ENCODE measurements at regions not wholly inside any gene's neighbourhood (a gene's known extent, or its start where the extent isn't known, plus 50 kb on each side); places are given as distances from the start of the nearest gene placed in this dataset.
A peak's percentile ranks its signal among the peaks of the same experiment; 100 is the strongest.
"Not testable (repeated sequence)": the region's sequence is repeated elsewhere in the genome, so short reads cannot be mapped to it uniquely, and the experiment has no call there.

- no peak for DNase-seq (ENCODE audit: insufficient read length, low spot score)
- FAIRE-seq = no peak
- TF ChIP-seq PAX5 (IDR thresholded peaks at IDR 0.05; ENCODE audit: insufficient read depth, low read length, severe bottlenecking) (no peak), POLR2AphosphoS5 (IDR thresholded peaks at IDR 0.05; ENCODE audit: low read depth, low read length) (no peak)
Measured at GRCh38 chr17:63275318-63275970, 170.7 kb downstream of the CYB561 start.

DNA sequence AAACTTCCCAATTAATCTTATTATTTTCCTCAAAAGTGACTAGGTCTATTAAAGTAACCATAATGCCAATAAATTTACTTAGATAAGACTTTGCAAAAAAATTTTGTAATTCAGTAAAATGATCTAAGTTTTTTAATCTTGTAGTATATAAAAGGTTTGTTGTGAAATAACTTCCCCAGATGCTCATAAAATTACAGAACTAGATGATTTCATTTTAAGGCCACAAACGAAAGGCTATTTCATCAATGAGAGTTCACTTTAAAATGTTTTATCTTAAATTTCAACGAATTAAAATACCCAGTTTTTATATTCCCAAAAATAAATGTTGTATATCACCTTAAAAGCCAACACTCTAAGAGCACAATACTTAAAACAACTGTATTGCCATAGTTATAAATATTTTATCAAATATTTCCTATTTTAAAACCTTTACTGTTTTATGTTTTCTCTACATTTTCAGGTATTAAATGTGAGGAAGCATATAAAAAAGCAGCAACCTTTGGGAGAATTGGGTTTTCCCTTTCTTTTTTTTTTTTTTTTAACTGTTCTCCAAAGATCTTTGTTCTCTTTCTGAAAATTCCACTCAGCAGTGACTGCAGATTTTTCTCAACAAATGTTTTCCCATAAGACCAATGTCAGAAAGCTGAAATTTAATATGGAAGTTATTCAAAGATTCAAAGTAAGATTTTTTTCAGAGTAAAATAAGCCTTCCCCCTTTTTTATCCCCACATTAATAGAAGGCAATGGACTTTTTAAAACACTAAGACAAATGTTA, 169.9 kb downstream of the CYB561 start:
- no peak for TF ChIP-seq SPI1 (IDR thresholded peaks at IDR 0.05; ENCODE audit: low read depth, low read length)
- TF ChIP-seq POU2F2 (IDR thresholded peaks at IDR 0.05; ENCODE audit: low read depth, low read length) = no peak
- no peak for TF ChIP-seq POLR2AphosphoS5 (IDR thresholded peaks at IDR 0.05; ENCODE audit: low read depth, low read length)
- no peak for DNase-seq (ENCODE audit: insufficient read length, low spot score)
- FAIRE-seq = no peak

DNA sequence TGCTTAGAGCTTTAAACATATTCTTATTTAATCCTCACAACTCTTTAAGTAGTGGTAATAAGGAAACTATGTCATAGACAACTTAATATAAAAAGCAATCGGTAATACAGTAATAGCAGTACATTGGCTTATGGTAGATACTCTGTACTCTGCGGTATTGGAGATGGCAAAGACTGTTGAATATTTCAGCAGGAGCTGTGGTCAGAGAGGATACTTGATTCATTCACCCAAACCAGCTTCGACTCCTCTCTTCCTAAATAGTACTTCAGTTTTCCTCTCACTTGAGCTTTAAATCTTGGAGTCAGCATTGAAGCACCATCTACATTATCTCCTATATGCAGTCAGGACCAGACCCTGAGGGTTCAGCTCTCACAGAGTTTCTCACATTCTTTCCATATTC, 169.3 kb downstream of the CYB561 start:
- no peak for DNase-seq (ENCODE audit: insufficient read length, low spot score)
- no peak for FAIRE-seq
- no peak for TF ChIP-seq PAX5 (IDR thresholded peaks at IDR 0.05; ENCODE audit: insufficient read depth, low read length, severe bottlenecking)
- no peak for TF ChIP-seq POLR2A (IDR thresholded peaks at IDR 0.05; ENCODE audit: low read depth, low read length)
- TF ChIP-seq TAF1 (IDR thresholded peaks at IDR 0.05; ENCODE audit: low read depth, low read length) = no peak
- TF ChIP-seq POLR2AphosphoS5 (IDR thresholded peaks at IDR 0.05; ENCODE audit: low read depth, low read length) = no peak
- no peak for TF ChIP-seq SPI1 (IDR thresholded peaks at IDR 0.05; ENCODE audit: low read depth, low read length)
- no peak for TF ChIP-seq POU2F2 (IDR thresholded peaks at IDR 0.05; ENCODE audit: low read depth, low read length)

- DNase-seq (ENCODE audit: insufficient read length, low spot score) (no peak), FAIRE-seq (no peak)
- TF ChIP-seq POU2F2 (IDR thresholded peaks at IDR 0.05; ENCODE audit: low read depth, low read length) (no peak), TAF1 (IDR thresholded peaks at IDR 0.05; ENCODE audit: low read depth, low read length) (no peak), SPI1 (IDR thresholded peaks at IDR 0.05; ENCODE audit: low read depth, low read length) (no peak), POLR2AphosphoS5 (IDR thresholded peaks at IDR 0.05; ENCODE audit: low read depth, low read length) (no peak), POLR2A (IDR thresholded peaks at IDR 0.05; ENCODE audit: low read depth, low read length) (no peak), PAX5 (IDR thresholded peaks at IDR 0.05; ENCODE audit: insufficient read depth, low read length, severe bottlenecking) (no peak)
Measured at GRCh38 chr17:63277629-63278028, 168.5 kb downstream of the CYB561 start.

- DNase-seq (ENCODE audit: insufficient read length, low spot score) (no peak), FAIRE-seq (no peak)
- TF ChIP-seq POLR2A (IDR thresholded peaks at IDR 0.05; ENCODE audit: low read depth, low read length) (no peak), POU2F2 (IDR thresholded peaks at IDR 0.05; ENCODE audit: low read depth, low read length) (no peak), SPI1 (IDR thresholded peaks at IDR 0.05; ENCODE audit: low read depth, low read length) (peak; percentile 81)
Measured at GRCh38 chr17:63278728-63279442, 167.2 kb downstream of the CYB561 start.

GRCh38 chr17:63279498-63280230, 166.4 kb downstream of the CYB561 start:
- no peak for TF ChIP-seq PAX5 (IDR thresholded peaks at IDR 0.05; ENCODE audit: insufficient read depth, low read length, severe bottlenecking)
- TF ChIP-seq POLR2A (IDR thresholded peaks at IDR 0.05; ENCODE audit: low read depth, low read length) = no peak
- no peak for TF ChIP-seq TAF1 (IDR thresholded peaks at IDR 0.05; ENCODE audit: low read depth, low read length)
- TF ChIP-seq POLR2AphosphoS5 (IDR thresholded peaks at IDR 0.05; ENCODE audit: low read depth, low read length) = no peak
- peak; percentile 72 for TF ChIP-seq SPI1 (IDR thresholded peaks at IDR 0.05; ENCODE audit: low read depth, low read length)
- TF ChIP-seq POU2F2 (IDR thresholded peaks at IDR 0.05; ENCODE audit: low read depth, low read length) = no peak
- no peak for FAIRE-seq
- DNase-seq (ENCODE audit: insufficient read length, low spot score) = no peak

DNA sequence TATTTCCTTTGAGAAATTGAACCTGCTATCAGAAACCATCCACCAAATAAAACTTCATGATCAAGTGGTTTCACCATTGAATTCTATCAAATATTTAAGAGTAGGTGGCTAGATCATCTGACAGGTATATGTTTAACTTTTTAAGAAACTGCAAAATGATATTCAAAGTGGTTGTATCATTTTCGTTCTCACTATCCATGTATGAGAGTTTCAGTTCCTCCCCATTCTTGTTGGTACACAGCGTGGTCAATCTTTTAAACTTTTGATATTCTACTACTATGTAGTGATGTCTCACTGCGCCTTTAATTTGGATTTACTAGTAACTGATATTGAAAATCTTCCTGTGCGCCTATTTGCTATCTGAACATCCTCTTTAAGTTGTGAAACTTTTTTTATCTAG, 163.7 kb downstream of the CYB561 start:
- FAIRE-seq = no peak
- TF ChIP-seq SPI1 (IDR thresholded peaks at IDR 0.05; ENCODE audit: low read depth, low read length) (peak; percentile 95), TAF1 (IDR thresholded peaks at IDR 0.05; ENCODE audit: low read depth, low read length) (no peak)
- DNase-seq (ENCODE audit: insufficient read length, low spot score) = no peak

GRCh38 chr17:63285551-63285950, 160.6 kb downstream of the CYB561 start:
- no peak for FAIRE-seq
- no peak for TF ChIP-seq SPI1 (IDR thresholded peaks at IDR 0.05; ENCODE audit: low read depth, low read length)
- no peak for TF ChIP-seq POLR2AphosphoS5 (IDR thresholded peaks at IDR 0.05; ENCODE audit: low read depth, low read length)
- TF ChIP-seq PAX5 (IDR thresholded peaks at IDR 0.05; ENCODE audit: insufficient read depth, low read length, severe bottlenecking) = no peak
- DNase-seq (ENCODE audit: insufficient read length, low spot score) = no peak

GRCh38 chr17:63286254-63286653, 159.9 kb downstream of the CYB561 start:
- DNase-seq (ENCODE audit: insufficient read length, low spot score) = no peak
- no peak for FAIRE-seq
- no peak for TF ChIP-seq PAX5 (IDR thresholded peaks at IDR 0.05; ENCODE audit: insufficient read depth, low read length, severe bottlenecking)
- TF ChIP-seq TAF1 (IDR thresholded peaks at IDR 0.05; ENCODE audit: low read depth, low read length) = no peak
- no peak for TF ChIP-seq POU2F2 (IDR thresholded peaks at IDR 0.05; ENCODE audit: low read depth, low read length)
- TF ChIP-seq SPI1 (IDR thresholded peaks at IDR 0.05; ENCODE audit: low read depth, low read length) = no peak
- no peak for TF ChIP-seq POLR2AphosphoS5 (IDR thresholded peaks at IDR 0.05; ENCODE audit: low read depth, low read length)
- no peak for TF ChIP-seq POLR2A (IDR thresholded peaks at IDR 0.05; ENCODE audit: low read depth, low read length)

DNA sequence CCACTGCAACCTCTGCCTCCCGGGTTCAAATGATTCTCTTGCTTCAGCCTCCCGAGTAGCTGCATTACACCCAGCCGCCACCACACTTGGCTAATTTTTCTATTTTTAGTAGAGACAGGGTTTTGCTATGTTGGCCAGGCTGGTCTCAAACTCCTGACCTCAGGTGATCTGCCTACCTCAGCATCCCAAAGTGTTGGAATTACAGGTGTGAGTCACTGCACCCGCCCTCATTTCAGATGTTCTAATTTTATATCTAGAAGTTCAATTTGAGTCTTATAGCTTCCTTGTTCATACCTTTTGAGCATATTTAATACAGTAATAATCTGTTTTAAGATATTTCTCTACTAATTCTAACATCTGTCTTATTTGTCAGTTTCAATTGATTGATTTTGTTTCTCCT, 159.1 kb downstream of the CYB561 start:
- DNase-seq (ENCODE audit: insufficient read length, low spot score); FAIRE-seq: not testable (repeated sequence)
